ENCODE measurements at regions not wholly inside any gene's neighbourhood (a gene's known extent, or its start where the extent isn't known, plus 50 kb on each side); places are given as distances from the start of the nearest gene placed in this dataset.
"Not testable (repeated sequence)": the region's sequence is repeated elsewhere in the genome, so short reads cannot be mapped to it uniquely, and the experiment has no call there.

GRCh38 chr2:139686205-139686604 is 906.0 kb upstream of the NXPH2 start:
- DNase-seq (ENCODE audit: low spot score): no peak

- DNase-seq (ENCODE audit: low spot score): no peak
Measured at GRCh38 chr2:139685090-139685983, 905.1 kb upstream of the NXPH2 start.

GRCh38 chr2:139684286-139684860 is 904.2 kb upstream of the NXPH2 start:
- no peak for DNase-seq (ENCODE audit: low spot score)

- DNase-seq (ENCODE audit: low spot score): no peak
Measured at GRCh38 chr2:139674577-139674976, 894.4 kb upstream of the NXPH2 start.

- not testable (repeated sequence) for DNase-seq (ENCODE audit: low spot score)
Measured at GRCh38 chr2:139673447-139673846, 893.3 kb upstream of the NXPH2 start.

- no peak for DNase-seq (ENCODE audit: low spot score)
Measured at GRCh38 chr2:139669675-139670074, 889.5 kb upstream of the NXPH2 start.

- no peak for DNase-seq (ENCODE audit: low spot score)
Measured at GRCh38 chr2:139652385-139652784, 872.2 kb upstream of the NXPH2 start.

GRCh38 chr2:139645617-139646016 is 865.4 kb upstream of the NXPH2 start:
- DNase-seq (ENCODE audit: low spot score): no peak

- no peak for DNase-seq (ENCODE audit: low spot score)
Measured at GRCh38 chr2:139643139-139643538, 862.9 kb upstream of the NXPH2 start.

- DNase-seq (ENCODE audit: low spot score): no peak
Measured at GRCh38 chr2:139631966-139632365, 851.8 kb upstream of the NXPH2 start.

- DNase-seq (ENCODE audit: low spot score): no peak
Measured at GRCh38 chr2:139628931-139629330, 848.7 kb upstream of the NXPH2 start.

- DNase-seq (ENCODE audit: low spot score): no peak
Measured at GRCh38 chr2:139626128-139626527, 845.9 kb upstream of the NXPH2 start.

- no peak for DNase-seq (ENCODE audit: low spot score)
Measured at GRCh38 chr2:139622691-139623090, 842.5 kb upstream of the NXPH2 start.

GRCh38 chr2:139617747-139618146 is 837.6 kb upstream of the NXPH2 start:
- DNase-seq (ENCODE audit: low spot score): no peak

GRCh38 chr2:139613264-139613663 is 833.1 kb upstream of the NXPH2 start:
- no peak for DNase-seq (ENCODE audit: low spot score)

GRCh38 chr2:139610512-139610911 is 830.3 kb upstream of the NXPH2 start:
- no peak for DNase-seq (ENCODE audit: low spot score)

- no peak for DNase-seq (ENCODE audit: low spot score)
Measured at GRCh38 chr2:139609109-139609508, 828.9 kb upstream of the NXPH2 start.

- no peak for DNase-seq (ENCODE audit: low spot score)
Measured at GRCh38 chr2:139605668-139606067, 825.5 kb upstream of the NXPH2 start.

- DNase-seq (ENCODE audit: low spot score): no peak
Measured at GRCh38 chr2:139600166-139600565, 820.0 kb upstream of the NXPH2 start.

- no peak for DNase-seq (ENCODE audit: low spot score)
Measured at GRCh38 chr2:139585101-139585500, 804.9 kb upstream of the NXPH2 start.

- DNase-seq (ENCODE audit: low spot score): no peak
Measured at GRCh38 chr2:139574371-139574770, 794.2 kb upstream of the NXPH2 start.

GRCh38 chr2:139556789-139557188 is 776.6 kb upstream of the NXPH2 start:
- no peak for DNase-seq (ENCODE audit: low spot score)

- no peak for DNase-seq (ENCODE audit: low spot score)
Measured at GRCh38 chr2:139550873-139551272, 770.7 kb upstream of the NXPH2 start.

- no peak for DNase-seq (ENCODE audit: low spot score)
Measured at GRCh38 chr2:139550341-139550740, 770.2 kb upstream of the NXPH2 start.

Measured in COLO829 (cell line).